Eye (tissue), 1 donor: ENCODE measurements at regions not wholly inside any gene's neighbourhood (a gene's known extent, or its start where the extent isn't known, plus 50 kb on each side); places are given as distances from the start of the nearest gene placed in this dataset.

ENCODE experiments used
- DNase-seq: peaks from one replicate; pipeline ENCODE4 v3.0.0-alpha.2; 2015

- DNase-seq = no peak
Measured at GRCh38 chr11:92808022-92808421, 161.4 kb upstream of the MTNR1B start.

DNA sequence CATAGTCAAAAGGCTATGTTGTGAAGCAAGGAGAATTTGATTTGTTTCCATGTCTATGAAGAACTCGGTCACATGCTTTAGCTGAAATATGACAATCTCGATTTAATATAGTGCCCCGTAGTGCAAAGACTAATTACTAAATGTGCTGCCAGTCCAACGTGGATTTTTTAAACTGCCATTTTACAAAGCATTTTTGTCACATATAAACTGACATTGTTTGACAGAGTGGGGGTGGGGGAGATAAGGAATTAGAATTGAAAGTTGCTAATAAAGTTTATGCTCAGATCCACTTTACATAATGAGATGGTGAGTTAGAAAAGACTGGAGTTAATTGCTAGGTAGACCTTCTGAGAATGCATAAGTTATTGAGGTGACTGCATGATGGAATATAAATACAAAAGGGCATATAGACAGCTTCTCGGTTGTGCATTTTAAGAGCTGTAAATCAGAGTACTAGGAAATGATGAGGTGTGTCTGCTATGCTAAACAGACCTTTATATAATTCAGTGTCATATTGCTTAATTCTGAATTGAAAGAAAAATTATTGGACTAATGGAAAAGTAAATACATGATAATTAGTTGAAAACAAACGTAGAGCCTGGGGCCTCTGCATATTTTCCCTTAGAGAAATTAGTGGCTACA, 158.9 kb upstream of the MTNR1B start:
- DNase-seq = no peak

- no peak for DNase-seq
Measured at GRCh38 chr11:92811341-92811740, 158.1 kb upstream of the MTNR1B start.

- no peak for DNase-seq
Measured at GRCh38 chr11:92812841-92813240, 156.6 kb upstream of the MTNR1B start.

DNA sequence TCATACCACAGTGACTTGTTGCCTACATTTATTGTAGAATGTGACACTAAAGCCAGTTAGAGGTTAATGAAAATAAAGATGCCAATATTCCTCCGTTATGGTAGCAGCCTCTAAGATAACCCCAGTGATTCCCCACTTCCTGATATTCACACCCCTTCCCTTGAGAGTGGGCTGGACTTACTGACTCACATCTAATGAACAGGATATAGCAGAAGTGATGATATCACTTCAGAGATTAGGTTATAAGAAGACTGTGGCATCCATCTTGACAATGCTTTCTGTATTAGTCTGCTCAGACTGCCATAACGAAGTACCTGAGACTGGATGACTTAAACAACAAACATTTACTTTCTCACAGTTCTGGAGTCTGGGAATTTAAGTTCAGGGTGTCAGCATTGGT, 149.6 kb upstream of the MTNR1B start:
- DNase-seq = no peak

DNA sequence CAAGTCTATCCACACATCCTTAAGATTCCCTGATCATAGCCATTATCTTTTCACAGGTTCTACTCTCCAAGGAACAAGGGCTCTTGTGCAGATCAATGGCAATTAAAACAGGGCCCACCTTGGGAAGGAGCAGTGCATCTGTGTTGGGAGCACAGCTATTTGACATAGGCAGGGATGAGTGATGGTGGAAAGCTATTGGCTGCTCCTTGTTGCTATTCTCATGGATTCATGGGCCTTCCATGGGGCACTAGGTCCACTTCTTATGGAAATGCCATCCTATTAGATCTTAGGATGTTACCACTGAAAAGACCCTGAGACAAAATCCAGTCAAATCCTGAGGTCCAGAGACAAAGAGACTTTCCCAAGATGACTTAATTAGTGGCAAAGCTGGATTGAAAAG, 148.6 kb upstream of the MTNR1B start:
- DNase-seq = no peak

DNA sequence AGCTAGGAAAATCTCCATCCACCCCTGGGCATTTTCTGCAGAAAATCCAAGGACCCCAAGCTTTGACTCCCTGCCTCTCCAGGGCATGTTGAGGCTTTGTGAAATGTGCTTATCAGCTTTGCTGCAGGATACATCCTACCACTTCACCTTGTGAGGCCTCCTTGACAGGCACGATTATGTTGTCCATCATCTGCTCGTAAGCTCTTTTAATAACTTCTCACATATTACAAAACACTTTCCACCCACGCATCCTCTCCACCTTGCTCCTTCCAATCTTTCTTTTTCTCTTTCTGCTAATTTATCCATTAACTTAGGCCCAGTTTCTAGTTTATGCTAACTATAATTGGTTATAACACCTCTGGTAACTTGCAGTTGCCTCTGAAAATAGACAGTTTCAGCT, 147.0 kb upstream of the MTNR1B start:
- DNase-seq = no peak

DNA sequence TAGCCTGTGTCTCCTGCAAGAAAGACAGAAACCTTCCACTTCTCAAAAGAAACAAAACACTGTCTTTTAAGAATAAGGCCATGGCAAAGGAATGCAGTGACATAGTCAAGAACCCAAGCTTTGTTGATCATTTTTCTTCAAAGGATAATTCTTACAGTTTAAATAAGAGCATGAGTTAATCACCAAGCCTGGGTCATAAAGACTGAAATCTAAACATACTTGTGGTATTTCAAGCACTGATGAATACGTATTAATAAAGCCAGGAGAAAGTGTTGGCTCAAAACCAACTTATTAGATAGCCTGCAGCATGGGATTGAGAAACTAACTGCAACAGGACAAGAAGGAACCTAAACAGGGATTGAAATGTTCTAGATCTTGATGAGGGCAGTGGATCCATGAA, 143.3 kb upstream of the MTNR1B start:
- no peak for DNase-seq

DNA sequence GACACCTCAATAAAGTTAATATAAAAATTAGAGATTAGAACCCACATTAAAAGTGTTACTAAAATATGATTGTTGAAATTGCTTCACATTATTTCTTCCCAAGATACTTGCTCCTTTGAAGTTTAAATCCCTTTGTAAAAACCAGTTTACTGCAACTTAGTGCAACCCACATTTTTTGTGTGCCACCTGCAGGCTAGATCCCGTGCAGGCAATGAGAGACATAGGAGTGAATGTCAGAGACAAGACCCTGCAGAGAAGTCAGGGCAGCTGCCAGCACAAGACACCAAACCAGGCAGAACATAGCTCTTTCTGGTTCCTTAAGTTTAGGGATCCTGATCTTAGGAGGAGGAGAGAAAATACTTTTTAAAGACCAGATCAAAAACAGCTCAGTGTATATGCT, 142.8 kb upstream of the MTNR1B start:
- no peak for DNase-seq

DNA sequence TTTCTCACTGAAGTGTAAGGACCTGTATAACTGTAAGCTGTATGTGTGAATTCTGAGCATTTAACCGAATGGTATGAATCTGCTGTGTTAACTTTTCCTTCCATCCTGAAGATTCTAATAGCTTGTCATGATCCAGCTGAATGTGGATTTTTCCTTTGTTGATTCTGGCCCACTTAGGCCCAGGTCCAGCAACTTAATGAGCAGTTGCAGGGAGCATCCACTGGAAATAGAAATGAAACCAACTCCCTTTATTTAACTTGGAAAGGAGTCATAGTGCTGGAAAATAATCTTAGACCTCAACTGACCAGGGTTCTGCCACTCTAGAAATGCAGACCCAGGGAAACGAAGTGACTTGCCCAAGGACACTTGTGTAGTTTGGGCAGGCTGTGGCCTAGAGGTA, 142.3 kb upstream of the MTNR1B start:
- DNase-seq = no peak

GRCh38 chr11:92828556-92828955, 140.9 kb upstream of the MTNR1B start:
- DNase-seq = peak; percentile 54

GRCh38 chr11:92829121-92829520, 140.3 kb upstream of the MTNR1B start:
- DNase-seq = no peak

DNA sequence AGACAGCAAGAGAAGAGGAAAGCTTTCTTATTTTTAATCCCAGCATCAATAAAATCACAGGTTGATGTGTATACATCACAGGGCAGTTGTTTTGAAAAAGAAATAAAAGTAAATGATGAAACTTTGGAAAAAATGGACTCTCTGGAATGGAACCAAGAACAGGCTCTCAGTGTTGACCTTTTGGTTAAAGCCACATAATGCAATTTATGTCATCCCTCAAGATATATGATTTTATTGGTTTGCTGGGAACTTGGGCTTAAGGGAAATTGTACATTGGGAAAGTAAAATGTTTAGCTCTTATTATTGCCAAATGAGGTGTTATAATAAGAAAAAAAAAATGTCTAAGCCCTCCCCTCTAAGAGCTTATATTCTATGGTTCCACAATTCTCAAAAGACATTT, 139.8 kb upstream of the MTNR1B start:
- no peak for DNase-seq

DNA sequence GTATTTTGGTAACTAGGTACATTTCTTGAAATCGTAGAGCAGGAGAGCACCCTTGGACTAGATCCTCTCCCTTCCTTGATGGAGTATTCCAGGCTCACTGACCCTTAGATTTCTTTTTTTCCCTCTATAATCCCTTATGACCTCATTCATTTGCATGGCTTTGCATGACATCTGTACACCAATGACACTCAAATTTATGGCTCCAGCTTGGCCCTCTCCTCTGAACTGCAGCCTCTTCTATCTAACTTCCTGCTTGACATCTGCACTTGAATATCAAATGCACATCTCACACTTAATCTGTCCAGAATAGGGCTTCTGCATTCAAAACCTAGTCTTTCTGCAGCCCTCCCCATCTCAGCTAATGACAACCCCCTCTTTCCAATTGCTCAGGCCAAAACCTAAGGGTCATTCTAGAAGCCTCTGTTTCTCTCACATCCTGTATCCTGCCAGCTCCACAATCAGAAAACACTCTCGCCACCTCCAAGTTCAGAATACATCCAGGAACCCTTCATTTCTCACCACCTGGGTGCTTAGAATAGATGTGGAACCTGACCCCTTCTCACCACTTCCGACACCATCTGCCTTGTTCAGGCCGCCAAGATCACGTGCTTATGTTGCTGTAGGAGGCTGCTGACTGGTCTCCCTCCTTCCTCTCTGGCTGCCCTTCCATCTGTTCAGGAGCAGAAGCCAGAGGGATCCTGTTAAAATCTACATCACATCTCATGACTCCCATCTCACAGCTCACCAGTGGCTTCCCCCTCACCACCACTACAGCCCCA, 138.9 kb upstream of the MTNR1B start:
- DNase-seq = no peak

- no peak for DNase-seq
Measured at GRCh38 chr11:92834296-92835020, 135.0 kb upstream of the MTNR1B start.

DNA sequence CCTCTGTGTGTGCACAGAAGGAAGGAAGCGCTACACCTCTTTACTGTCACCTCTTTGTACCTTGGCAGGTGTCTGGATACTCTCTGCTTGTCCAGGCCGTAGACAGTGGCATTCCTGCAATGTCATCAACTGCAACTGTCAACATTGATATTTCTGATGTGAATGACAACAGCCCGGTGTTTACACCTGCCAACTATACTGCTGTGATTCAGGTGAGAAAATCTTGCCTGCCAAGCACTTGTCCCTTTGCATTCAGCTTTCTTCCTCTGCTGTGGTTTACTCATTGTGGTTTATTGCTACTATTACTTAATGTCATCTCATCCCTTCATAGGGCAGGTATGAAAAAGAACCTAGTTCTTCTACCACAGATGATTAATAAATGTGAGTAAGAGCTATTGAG, 131.9 kb upstream of the MTNR1B start:
- DNase-seq = no peak

- DNase-seq = no peak
Measured at GRCh38 chr11:92838759-92839310, 130.6 kb upstream of the MTNR1B start.

- no peak for DNase-seq
Measured at GRCh38 chr11:92839450-92839849, 130.0 kb upstream of the MTNR1B start.

DNA sequence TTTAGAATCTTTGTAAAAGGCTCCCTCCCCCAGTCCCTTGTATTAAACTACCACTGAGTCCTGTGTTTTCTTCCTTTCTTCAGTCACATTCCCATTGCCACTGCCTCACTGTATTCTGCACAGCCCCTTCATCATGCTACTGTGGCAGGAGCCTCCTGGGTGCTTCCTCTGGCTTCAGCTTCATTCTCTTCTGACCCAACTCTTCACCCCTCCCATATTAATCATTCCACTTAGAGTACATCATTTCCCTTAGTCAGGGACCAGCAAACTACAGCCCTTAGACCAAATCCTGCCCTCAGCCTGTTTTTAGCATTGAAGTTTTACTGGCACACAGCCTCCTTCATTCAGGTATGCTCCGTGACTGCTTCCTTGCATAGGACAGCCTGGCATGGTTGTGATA, 127.7 kb upstream of the MTNR1B start:
- DNase-seq = no peak

GRCh38 chr11:92843455-92843854, 126.0 kb upstream of the MTNR1B start:
- no peak for DNase-seq

- DNase-seq = no peak
Measured at GRCh38 chr11:92844197-92844596, 125.3 kb upstream of the MTNR1B start.

DNA sequence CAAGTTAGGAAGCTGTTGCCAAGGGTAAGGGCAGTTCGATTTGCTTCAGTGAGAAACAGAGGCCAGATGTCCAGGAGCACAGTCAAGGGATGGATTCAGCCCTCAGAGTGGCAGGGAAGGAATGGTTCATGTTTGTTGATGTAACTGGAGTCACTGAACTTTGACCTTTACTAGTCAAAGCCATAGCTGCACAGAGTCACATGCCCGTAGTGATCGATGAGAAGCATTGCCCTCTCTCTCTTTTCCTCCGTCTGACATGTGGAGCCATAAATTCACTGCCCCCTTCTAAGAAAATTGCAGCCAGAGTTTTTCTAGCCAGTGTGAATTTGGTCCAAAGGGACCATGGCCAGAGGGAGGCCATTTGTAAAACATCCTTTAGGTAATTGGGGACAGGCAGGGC, 124.1 kb upstream of the MTNR1B start:
- DNase-seq = peak; percentile 49

DNA sequence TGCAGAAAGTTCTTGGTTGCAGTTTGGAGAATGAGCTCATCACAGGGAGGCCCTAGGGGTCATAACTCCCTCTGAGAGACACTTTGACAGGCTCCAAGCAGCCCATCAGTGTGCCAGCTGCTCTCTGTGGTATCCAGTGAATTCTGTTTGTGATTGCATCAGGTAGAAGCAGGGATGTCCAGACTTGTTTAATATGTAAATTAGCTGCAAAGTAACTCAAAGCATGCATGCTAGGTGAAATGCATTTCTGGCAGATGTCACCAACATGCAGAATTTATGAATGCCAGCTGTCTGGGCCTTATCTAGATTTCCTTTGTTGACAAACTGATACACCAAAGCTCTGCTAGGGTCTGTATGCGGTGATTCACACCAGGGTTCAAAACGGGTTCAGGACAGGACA, 123.6 kb upstream of the MTNR1B start:
- DNase-seq = peak; percentile 53
